BJ (cell line): ENCODE measurements at regions not wholly inside any gene's neighbourhood (a gene's known extent, or its start where the extent isn't known, plus 50 kb on each side); places are given as distances from the start of the nearest gene placed in this dataset.
A peak's percentile ranks its signal among the peaks of the same experiment; 100 is the strongest.

Experiments used
- CTCF ChIA-PET: fragments of 350-600 bp; formaldehyde crosslinking; extraction: SDS; loops from one replicate; lab custom pipeline; 2021; ENCODE audit warnings: antibody characterized with exemption, inconsistent platforms; lab: Yijun Ruan, JAX
- POLR2A ChIA-PET: fragments of 300-600 bp; sonication (Branson Sonifier 250); formaldehyde crosslinking; extraction: SDS; loops from one replicate; lab custom pipeline; 2021; ENCODE audit warnings: antibody characterized with exemption; lab: Charles Lee
- DNase-seq: peaks from one replicate; pipeline ENCODE4 v3.0.0-alpha.2; 2011; ENCODE audit warnings: low read depth
- H3K27me3 ChIP-seq: 2 replicates; pipeline ENCODE4 v1.6.0; 2011; ENCODE audit warnings: low read length; ENCODE audit not compliant: control insufficient read depth, insufficient read depth
- H3K36me3 ChIP-seq: 2 replicates; pipeline ENCODE4 v1.5.1; 2011; ENCODE audit warnings: low read length; ENCODE audit not compliant: control insufficient read depth, insufficient read depth
- H3K4me3 ChIP-seq: 2 replicates; pipeline ENCODE4 v1.5.1; 2011; ENCODE audit warnings: low read depth, mild to moderate bottlenecking, control low read depth, low read length
- CTCF ChIP-seq: IDR thresholded peaks from 2 replicates; pipeline ENCODE4 v1.5.1; 2011; ENCODE audit warnings: low read depth, mild to moderate bottlenecking, control low read depth, inconsistent platforms, low read length, moderate library complexity; ENCODE audit not compliant: insufficient read depth

- CTCF ChIA-PET, result no interaction called here
- Histone ChIP-seq H3K27me3 (no peaks in the 10 kb centered on the region), H3K36me3 (no peaks in the 10 kb centered on the region), H3K4me3 (no peak overlapping the region)
- POLR2A ChIA-PET, result no interaction called here
- peak; percentile 68 for DNase-seq
- TF ChIP-seq CTCF, result no peak
These were observed 71.9 kb upstream of the KLF12 start for GRCh38 chr13:74206061-74206561.

GRCh38 chr13:74205313-74205690 is 71.1 kb upstream of the KLF12 start:
- H3K36me3 ChIP-seq, result no peaks in the 10 kb centered on the region
- TF ChIP-seq CTCF, result no peak
- no peak overlapping the region for H3K4me3 ChIP-seq
- no peaks in the 10 kb centered on the region for H3K27me3 ChIP-seq
- CTCF ChIA-PET, result no interaction called here
- no peak for DNase-seq
- POLR2A ChIA-PET, result no interaction called here

GRCh38 chr13:74204602-74205312 is 70.6 kb upstream of the KLF12 start:
- POLR2A ChIA-PET, result no interaction called here
- no peak for TF ChIP-seq CTCF
- Histone ChIP-seq H3K27me3 (no peaks in the 10 kb centered on the region), H3K36me3 (no peaks in the 10 kb centered on the region), H3K4me3 (no peak overlapping the region)
- DNase-seq, result no peak
- CTCF ChIA-PET, result no interaction called here

GRCh38 chr13:74203576-74203975 is 69.4 kb upstream of the KLF12 start:
- CTCF ChIA-PET, result interaction anchor here (0.8 kb wide), 1 partner anchor 156 kb away, joined by 3 read pairs; no protein-coding TSS in a partner anchor
- no peaks in the 10 kb centered on the region for H3K27me3 ChIP-seq
- no peaks in the 10 kb centered on the region for H3K36me3 ChIP-seq
- no peak overlapping the region for H3K4me3 ChIP-seq
- POLR2A ChIA-PET, result no interaction called here
- TF ChIP-seq CTCF, result no peak
- no peak for DNase-seq

GRCh38 chr13:74202129-74202813 is 68.1 kb upstream of the KLF12 start:
- DNase-seq, result no peak
- ChIA-PET POLR2A (interaction anchor here (1.3 kb wide), 1 partner anchor 11 kb away, joined by 5 read pairs; no protein-coding TSS in a partner anchor), CTCF (no interaction called here)
- no peak for TF ChIP-seq CTCF
- Histone ChIP-seq H3K36me3 (no peaks in the 10 kb centered on the region), H3K27me3 (no peaks in the 10 kb centered on the region), H3K4me3 (no peak overlapping the region)
